ENCODE measurements at regions not wholly inside any gene's neighbourhood (a gene's known extent, or its start where the extent isn't known, plus 50 kb on each side); places are given as distances from the start of the nearest gene placed in this dataset.

GRCh38 chr6:147868427-147869190 lies 360.1 kb downstream of the SAMD5 start:
- Histone ChIP-seq H3K27ac (ENCODE audit: low read length) (no peak overlapping the region), H3K27me3 (ENCODE audit: control insufficient read depth, insufficient read depth, low read length) (no peaks in the 10 kb centered on the region), H3K36me3 (ENCODE audit: control insufficient read depth, insufficient read depth, low read length) (no peaks in the 10 kb centered on the region), H3K9me3 (ENCODE audit: control insufficient read depth, insufficient read depth, low read length) (no peaks in the 10 kb centered on the region), H3K4me3 (ENCODE audit: low read length) (no peak overlapping the region), H3K4me1 (ENCODE audit: control insufficient read depth, insufficient read depth, low read length) (no peaks in the 10 kb centered on the region)
- Mint-ChIP-seq H3K4me3 (no peak overlapping the region), H3K9me3 (peaks cover 0 to 3% of the 10 kb centered on the region in 2 donors), H3K27ac (no peak overlapping the region), H3K36me3 (no peaks in the 10 kb centered on the region), H3K4me1 (no peaks in the 10 kb centered on the region), H3K27me3 (ENCODE audit: low read depth in 2 of 2) (no peaks in the 10 kb centered on the region)
- ATAC-seq: no peak
- DNase-seq: no peak
- no peak for TF ChIP-seq CTCF (IDR thresholded peaks at IDR 0.05)
- 0% methylated on average over 2 of the region's 2 CpGs for WGBS (ENCODE audit: insufficient coverage)
- intact Hi-C loops (cut with micrococcal nuclease): no loop called here

DNA sequence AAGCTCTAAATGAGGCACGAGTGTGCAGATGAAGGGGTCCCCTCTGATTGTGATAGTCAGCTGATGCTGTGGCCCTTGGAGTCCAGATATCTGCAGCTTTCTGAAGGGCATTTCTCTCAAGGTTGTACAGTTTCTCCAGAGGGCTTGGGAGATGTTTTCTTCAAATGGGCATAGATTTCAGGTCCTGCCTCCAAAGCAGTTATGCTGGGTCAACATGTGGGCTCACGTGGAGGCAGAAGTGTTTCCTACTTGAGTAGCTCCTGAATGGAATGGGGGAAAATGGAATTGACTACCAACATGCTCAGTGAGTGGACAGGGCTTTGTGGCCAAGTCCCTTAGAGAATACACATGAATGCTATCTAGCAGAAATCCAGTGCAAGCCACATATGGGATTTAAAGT lies 360.7 kb downstream of the SAMD5 start:
- Mint-ChIP-seq H3K9me3 (peaks cover 0 to 3% of the 10 kb centered on the region in 2 donors), H3K27ac (no peak overlapping the region), H3K4me1 (no peaks in the 10 kb centered on the region), H3K27me3 (ENCODE audit: low read depth in 2 of 2) (no peaks in the 10 kb centered on the region), H3K36me3 (no peaks in the 10 kb centered on the region), H3K4me3 (no peak overlapping the region)
- no peaks in the 10 kb centered on the region for H3K27me3 ChIP-seq (ENCODE audit: control insufficient read depth, insufficient read depth, low read length)
- H3K36me3 ChIP-seq (ENCODE audit: control insufficient read depth, insufficient read depth, low read length): no peaks in the 10 kb centered on the region
- TF ChIP-seq CTCF (IDR thresholded peaks at IDR 0.05): no peak
- intact Hi-C loops (cut with micrococcal nuclease): no loop called here
- no peak overlapping the region for H3K27ac ChIP-seq (ENCODE audit: low read length)
- H3K9me3 ChIP-seq (ENCODE audit: control insufficient read depth, insufficient read depth, low read length): no peaks in the 10 kb centered on the region
- 38% methylated on average over 2 of the region's 2 CpGs for WGBS (ENCODE audit: insufficient coverage)
- no peak for DNase-seq
- no peak overlapping the region for H3K4me3 ChIP-seq (ENCODE audit: low read length)
- ATAC-seq: no peak
- no peaks in the 10 kb centered on the region for H3K4me1 ChIP-seq (ENCODE audit: control insufficient read depth, insufficient read depth, low read length)

DNA sequence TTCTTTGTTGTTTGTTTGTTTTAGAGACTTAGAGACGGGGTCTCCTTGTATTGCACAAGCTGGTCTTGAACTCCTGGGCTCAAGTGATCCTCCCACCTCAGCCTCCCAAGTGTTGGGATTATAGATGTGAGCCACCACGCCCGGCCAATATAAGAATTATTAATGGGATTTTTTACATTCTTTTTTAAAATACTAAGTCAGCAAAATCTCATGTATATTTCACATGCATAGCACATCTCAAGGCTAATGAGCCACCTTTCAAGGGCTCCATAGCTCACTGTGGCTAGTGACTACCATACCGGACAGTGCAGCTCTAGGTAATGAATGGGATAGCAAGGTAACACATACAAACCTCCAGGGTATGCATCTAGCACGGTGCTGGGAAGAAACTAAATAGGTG lies 361.4 kb downstream of the SAMD5 start:
- Histone ChIP-seq H3K36me3 (ENCODE audit: control insufficient read depth, insufficient read depth, low read length) (no peaks in the 10 kb centered on the region), H3K27me3 (ENCODE audit: control insufficient read depth, insufficient read depth, low read length) (no peaks in the 10 kb centered on the region), H3K9me3 (ENCODE audit: control insufficient read depth, insufficient read depth, low read length) (no peaks in the 10 kb centered on the region), H3K4me1 (ENCODE audit: control insufficient read depth, insufficient read depth, low read length) (no peaks in the 10 kb centered on the region), H3K4me3 (ENCODE audit: low read length) (no peak overlapping the region), H3K27ac (ENCODE audit: low read length) (no peak overlapping the region)
- intact Hi-C loops (cut with micrococcal nuclease): no loop called here
- Mint-ChIP-seq H3K36me3 (no peaks in the 10 kb centered on the region), H3K27me3 (ENCODE audit: low read depth in 2 of 2) (no peaks in the 10 kb centered on the region), H3K27ac (no peak overlapping the region), H3K4me1 (no peaks in the 10 kb centered on the region), H3K4me3 (no peak overlapping the region), H3K9me3 (peaks cover 0 to 3% of the 10 kb centered on the region in 2 donors)
- no peak for TF ChIP-seq CTCF (IDR thresholded peaks at IDR 0.05)
- WGBS (ENCODE audit: insufficient coverage): 87% methylated on average over 2 of the region's 5 CpGs
- ATAC-seq (no peak), DNase-seq (no peak)
